ENCODE measurements at regions not wholly inside any gene's neighbourhood (a gene's known extent, or its start where the extent isn't known, plus 50 kb on each side); places are given as distances from the start of the nearest gene placed in this dataset.

DNA sequence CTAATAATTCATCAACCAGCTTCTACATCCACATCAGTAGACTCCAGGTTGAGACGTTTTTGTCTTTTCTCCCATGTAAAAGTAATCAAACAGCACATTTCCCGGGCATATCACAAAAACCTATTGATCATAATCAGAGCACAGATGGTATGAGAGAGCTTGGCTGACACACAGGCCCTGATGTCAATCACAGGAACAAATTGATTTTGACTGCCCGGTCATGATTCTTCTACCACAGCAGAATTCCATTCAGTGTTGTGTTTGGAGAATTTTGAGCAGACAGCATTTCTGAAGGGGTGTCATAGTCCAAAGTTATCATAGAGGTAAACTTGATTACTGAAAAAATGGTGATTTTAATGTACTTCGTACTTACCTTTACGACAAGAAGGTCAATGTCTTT is 351.1 kb downstream of the ZSWIM6 start:
- TF ChIP-seq, protein P1, sequence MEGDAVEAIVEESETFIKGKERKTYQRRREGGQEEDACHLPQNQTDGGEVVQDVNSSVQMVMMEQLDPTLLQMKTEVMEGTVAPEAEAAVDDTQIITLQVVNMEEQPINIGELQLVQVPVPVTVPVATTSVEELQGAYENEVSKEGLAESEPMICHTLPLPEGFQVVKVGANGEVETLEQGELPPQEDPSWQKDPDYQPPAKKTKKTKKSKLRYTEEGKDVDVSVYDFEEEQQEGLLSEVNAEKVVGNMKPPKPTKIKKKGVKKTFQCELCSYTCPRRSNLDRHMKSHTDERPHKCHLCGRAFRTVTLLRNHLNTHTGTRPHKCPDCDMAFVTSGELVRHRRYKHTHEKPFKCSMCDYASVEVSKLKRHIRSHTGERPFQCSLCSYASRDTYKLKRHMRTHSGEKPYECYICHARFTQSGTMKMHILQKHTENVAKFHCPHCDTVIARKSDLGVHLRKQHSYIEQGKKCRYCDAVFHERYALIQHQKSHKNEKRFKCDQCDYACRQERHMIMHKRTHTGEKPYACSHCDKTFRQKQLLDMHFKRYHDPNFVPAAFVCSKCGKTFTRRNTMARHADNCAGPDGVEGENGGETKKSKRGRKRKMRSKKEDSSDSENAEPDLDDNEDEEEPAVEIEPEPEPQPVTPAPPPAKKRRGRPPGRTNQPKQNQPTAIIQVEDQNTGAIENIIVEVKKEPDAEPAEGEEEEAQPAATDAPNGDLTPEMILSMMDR (IDR thresholded peaks at IDR 0.05): no peak
- TF ChIP-seq EP300 (IDR thresholded peaks at IDR 0.05) (no peak), ZSCAN20 (CRISPR knock-in tag; IDR thresholded peaks at IDR 0.05) (no peak), MYC (IDR thresholded peaks at IDR 0.05; ENCODE audit: borderline replicate concordance, low read length) (no peak), POLR2A (IDR thresholded peaks at IDR 0.05; ENCODE audit: low read length) (no peak), TP53 (CRISPR knock-in tag; IDR thresholded peaks at IDR 0.05) (no peak), RAD21 (conservative IDR thresholded peaks at IDR 0.05 in 1 of 2, IDR thresholded peaks at IDR 0.05 in 1 of 2) (no peak), PBX3 (IDR thresholded peaks at IDR 0.05) (no peak)
- TF ChIP-seq, protein P2, sequence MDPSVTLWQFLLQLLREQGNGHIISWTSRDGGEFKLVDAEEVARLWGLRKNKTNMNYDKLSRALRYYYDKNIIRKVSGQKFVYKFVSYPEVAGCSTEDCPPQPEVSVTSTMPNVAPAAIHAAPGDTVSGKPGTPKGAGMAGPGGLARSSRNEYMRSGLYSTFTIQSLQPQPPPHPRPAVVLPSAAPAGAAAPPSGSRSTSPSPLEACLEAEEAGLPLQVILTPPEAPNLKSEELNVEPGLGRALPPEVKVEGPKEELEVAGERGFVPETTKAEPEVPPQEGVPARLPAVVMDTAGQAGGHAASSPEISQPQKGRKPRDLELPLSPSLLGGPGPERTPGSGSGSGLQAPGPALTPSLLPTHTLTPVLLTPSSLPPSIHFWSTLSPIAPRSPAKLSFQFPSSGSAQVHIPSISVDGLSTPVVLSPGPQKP (IDR thresholded peaks at IDR 0.05; ENCODE audit: low read depth, low read length): no peak
